Urinary bladder (tissue), 3 donors: ENCODE measurements at regions not wholly inside any gene's neighbourhood (a gene's known extent, or its start where the extent isn't known, plus 50 kb on each side); places are given as distances from the start of the nearest gene placed in this dataset.
"Not testable (repeated sequence)": the region's sequence is repeated elsewhere in the genome, so short reads cannot be mapped to it uniquely, and the experiment has no call there.

Experiments
- DNase-seq: peaks from one replicate; pipeline ENCODE4 v3.0.0-alpha.2; 2015; ENCODE audit errors: extremely low spot score
- H3K27ac ChIP-seq: one replicate; pipeline ENCODE4 v1.5.1; 2013; ENCODE audit warnings: low read depth, mild to moderate bottlenecking, moderate library complexity
- H3K36me3 ChIP-seq: one replicate; pipeline ENCODE4 v1.6.1; 2013; ENCODE audit warnings: mild to moderate bottlenecking, moderate library complexity; ENCODE audit not compliant: insufficient read depth
- H3K4me1 ChIP-seq: one replicate; pipeline ENCODE4 v1.6.1; 2013; ENCODE audit warnings: mild to moderate bottlenecking, moderate library complexity; ENCODE audit not compliant: insufficient read depth
- H3K4me3 ChIP-seq: one replicate; pipeline ENCODE4 v1.5.1; 2013; ENCODE audit warnings: low read depth, low read length
- WGBS: extraction: QIAGEN DNeasy Blood & Tissue Kit; methylation state at CpG from one replicate; pipeline ENCODE4 v1.1.7; 2013; 5-methylcytosine and 5-hydroxymethylcytosine counted together
- donor health status: healthy with polysubstance abuse.
- donor health status: healthy.

DNA sequence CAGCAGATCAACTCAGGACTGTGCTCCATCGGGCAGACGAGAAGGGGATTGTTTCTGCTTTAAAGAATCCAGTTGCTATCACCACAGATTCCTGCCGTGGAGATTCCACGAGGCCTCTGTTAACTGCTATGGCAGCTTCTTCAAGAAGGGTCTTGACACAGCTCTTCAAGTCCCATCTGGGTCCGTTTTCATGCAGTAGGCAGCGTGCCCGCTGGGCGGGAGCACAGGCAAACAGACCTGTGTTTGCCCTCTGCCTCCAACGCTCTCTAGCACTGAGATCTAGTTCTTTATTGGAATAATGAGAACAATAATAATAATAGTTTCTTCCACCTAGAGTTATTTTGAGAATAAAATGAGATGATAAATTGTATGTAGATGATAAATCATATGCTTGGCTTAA, 127.2 kb upstream of the SP8 start:
- Histone ChIP-seq H3K36me3 (no peaks in the 10 kb centered on the region), H3K27ac (no peak overlapping the region), H3K4me3 (no peak overlapping the region), H3K4me1 (no peaks in the 10 kb centered on the region)
- no peak for DNase-seq
- WGBS, result 79% methylated on average over 9 of the region's 9 CpGs

DNA sequence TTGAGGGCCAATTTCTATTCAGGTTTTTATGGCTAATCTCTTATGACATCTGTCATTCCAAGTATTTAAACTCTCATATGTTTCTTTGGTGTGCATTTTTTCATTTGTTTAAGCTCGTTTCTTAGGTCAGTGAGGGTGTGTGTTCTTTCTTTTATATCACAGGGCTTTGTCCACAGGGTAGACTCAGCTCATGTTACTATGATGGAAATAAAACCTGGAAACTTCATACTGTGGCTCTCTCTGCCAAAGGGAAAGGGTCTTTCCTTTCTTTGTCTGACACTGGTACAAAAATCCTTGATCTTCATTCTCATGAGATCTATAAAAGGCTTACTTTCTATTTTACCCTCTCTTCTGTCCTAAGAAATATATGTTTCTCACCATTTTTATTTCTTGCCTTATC, 129.6 kb upstream of the SP8 start:
- no peaks in the 10 kb centered on the region for H3K36me3 ChIP-seq
- DNase-seq, result no peak
- H3K4me1 ChIP-seq, result no peaks in the 10 kb centered on the region
- 40% methylated on average over 1 of the region's 1 CpG for WGBS
- H3K27ac ChIP-seq, result no peak overlapping the region
- no peak overlapping the region for H3K4me3 ChIP-seq

DNA sequence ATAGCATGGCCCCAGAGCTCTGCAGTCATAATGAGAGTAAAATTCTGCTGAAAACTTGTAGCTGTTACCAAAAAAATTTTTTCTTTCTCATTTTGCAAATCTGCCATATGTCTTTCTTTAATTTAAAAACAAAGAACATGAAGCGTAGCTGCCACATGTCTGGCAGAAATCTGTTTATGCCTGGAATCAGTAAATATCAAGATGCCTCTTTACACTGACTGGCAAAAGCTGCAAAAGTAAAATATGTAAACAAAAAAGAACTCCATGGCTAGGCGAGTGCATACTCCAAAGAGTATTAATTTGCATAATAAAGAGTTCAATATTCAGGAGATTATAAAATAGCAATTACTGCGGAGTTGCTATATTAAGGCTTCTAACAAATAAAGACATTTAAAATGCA, 130.9 kb upstream of the SP8 start:
- no peak for DNase-seq
- WGBS, result 60% methylated on average over 3 of the region's 3 CpGs
- H3K36me3 ChIP-seq, result peaks cover 2% of the 10 kb centered on the region

DNA sequence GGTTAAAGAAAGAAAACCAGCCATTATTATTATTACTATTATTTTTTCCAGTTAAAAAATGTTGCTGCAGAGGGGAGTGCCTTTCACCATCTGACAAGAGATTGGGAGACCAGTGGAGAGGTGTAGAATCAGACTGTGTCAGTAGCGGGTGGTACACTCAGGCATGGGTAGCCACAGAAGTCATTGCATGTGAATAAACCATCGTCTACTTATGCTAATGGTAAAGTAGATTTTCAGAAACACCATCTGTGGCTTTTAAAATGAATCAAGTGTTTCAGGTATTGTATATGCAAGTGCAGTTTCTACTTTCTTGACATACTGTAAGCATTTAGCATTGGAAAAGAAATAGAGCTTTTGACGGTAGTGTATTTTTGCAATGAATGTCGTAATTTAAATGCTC, 131.5 kb upstream of the SP8 start:
- peaks cover 2% of the 10 kb centered on the region for H3K36me3 ChIP-seq
- WGBS, result 91% methylated on average over 4 of the region's 4 CpGs
- DNase-seq, result no peak
- H3K4me1 ChIP-seq, result no peaks in the 10 kb centered on the region
- no peak overlapping the region for H3K27ac ChIP-seq
- H3K4me3 ChIP-seq, result no peak overlapping the region

More for the DNA sequence above, 130.9 kb upstream of the SP8 start:
- no peak overlapping the region for H3K27ac ChIP-seq
- no peaks in the 10 kb centered on the region for H3K4me1 ChIP-seq
- H3K4me3 ChIP-seq, result no peak overlapping the region

DNA sequence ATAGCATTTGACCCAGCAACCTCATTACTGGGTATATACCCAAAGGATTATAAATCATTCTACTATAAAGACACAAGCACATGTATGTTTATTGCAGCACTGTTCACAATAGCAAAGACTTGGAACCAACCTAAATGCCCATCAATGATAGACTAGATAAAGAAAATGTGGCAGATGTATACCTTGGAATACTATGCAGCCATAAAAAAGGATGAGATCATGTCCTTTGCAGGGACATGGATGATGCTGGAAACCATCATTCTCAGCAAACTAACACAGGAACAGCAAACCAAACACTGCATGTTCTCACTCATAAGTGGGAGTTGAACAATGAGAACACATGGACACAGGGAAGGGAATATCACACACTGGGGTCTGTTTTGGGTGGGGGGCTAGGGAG, 140.5 kb upstream of the SP8 start:
- H3K4me3 ChIP-seq, H3K36me3 ChIP-seq, H3K4me1 ChIP-seq, DNase-seq, H3K27ac ChIP-seq: not testable (repeated sequence)

DNA sequence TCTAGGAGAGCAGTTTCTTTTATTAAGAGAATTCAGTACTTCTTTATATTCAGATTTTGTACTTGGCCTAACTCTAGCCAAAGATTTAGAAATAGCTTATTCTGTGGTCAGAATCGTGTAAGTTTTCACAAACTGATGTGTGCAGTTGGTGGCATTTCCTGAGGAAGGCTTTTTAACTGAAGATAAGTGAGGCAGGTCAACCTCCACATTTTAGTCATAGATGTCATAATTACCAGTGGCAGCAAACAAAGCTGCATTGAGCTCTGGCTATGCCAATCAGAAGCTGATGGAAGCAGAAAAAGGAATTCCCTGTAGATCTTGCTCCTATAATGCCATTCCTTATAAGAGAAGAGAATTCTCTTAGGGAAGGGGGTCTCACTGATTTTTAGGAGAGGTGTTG, 141.3 kb upstream of the SP8 start:
- no peaks in the 10 kb centered on the region for H3K4me1 ChIP-seq
- no peak for DNase-seq
- no peak overlapping the region for H3K27ac ChIP-seq
- H3K36me3 ChIP-seq, result no peaks in the 10 kb centered on the region
- no peak overlapping the region for H3K4me3 ChIP-seq
- WGBS, result 59% methylated on average over 1 of the region's 1 CpG

DNA sequence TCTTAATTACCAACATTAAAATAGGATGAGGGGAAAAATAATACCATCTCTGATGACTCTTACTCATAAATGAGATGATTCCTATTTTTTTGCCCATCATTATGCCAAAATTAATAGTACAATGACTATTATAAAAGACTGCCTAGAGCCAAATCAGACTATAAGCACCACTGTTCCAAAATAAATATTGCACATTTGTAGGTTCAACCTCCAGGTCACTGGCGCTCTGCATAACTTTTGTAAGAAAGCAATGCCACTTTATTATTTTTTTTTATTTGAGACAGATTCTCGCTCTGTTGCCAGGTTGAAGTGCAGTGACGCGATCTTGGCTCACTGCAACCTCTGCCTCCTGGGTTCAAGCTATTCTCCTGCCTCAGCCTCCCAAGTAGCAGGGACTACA, 142.5 kb upstream of the SP8 start:
- DNase-seq, result no peak
- Histone ChIP-seq H3K4me1 (no peaks in the 10 kb centered on the region), H3K4me3 (no peak overlapping the region), H3K27ac (no peak overlapping the region), H3K36me3 (no peaks in the 10 kb centered on the region)
- WGBS, result 98% methylated on average over 4 of the region's 4 CpGs

DNA sequence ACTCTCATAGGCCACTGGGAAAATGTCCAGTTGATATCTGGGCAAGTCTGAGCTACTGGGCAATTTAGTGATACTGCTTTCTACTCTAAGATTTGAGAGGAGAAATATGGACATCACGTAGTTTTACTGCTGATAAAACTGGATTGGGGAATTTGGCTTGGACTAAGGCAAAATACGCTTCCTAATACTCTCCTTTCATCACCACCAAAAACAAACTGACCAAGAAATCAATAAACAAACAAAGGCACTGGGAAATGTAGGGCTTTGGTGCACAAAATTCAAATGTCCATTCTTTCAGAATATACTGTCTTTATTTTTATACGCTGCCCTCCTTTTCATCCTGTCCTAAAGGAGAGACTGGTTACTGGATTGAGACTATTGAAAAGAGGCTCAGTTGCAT, 145.1 kb upstream of the SP8 start:
- DNase-seq, result no peak

DNA sequence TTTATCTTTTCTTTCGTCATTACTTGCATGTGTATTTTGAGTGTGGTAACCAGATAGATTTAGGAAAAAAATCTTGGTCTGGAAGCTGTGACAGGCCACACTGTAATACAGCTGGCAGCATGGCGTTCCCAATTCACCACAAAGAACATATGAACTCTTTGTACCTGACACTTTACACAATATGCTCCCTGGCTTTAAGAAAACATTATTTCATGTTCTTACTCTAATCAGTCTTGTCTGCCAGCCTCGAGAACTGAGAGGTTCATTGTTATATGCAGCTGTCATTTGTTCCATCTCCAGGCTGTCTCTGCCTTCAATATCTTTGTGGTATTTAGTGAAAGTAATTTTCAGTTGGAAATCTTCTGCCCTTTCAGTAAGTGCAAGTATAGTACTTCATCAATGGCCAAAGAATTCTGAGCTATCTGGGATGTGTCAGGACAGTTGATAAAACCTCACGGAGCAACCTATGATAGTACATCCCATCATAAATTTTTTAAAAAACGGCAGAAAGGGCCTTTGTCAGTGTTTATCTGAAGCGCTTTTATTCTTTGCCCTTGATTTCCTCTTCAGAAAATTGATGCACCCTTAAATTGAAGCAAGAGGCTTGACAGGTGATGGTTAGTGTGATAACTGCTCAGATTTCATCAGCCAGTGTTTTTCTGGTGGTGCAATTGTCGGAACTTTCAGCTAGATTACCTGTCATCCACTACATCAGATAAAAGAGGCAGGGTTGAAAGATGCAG, 146.3 kb upstream of the SP8 start:
- Histone ChIP-seq H3K4me3 (no peak overlapping the region), H3K27ac (no peak overlapping the region), H3K36me3 (no peaks in the 10 kb centered on the region), H3K4me1 (no peaks in the 10 kb centered on the region)
- DNase-seq, result no peak
- 59% methylated on average over 7 of the region's 7 CpGs for WGBS

More for the DNA sequence above, 145.1 kb upstream of the SP8 start:
- 84% methylated on average over 3 of the region's 3 CpGs for WGBS
- no peaks in the 10 kb centered on the region for H3K4me1 ChIP-seq
- no peak overlapping the region for H3K4me3 ChIP-seq
- no peak overlapping the region for H3K27ac ChIP-seq
- no peaks in the 10 kb centered on the region for H3K36me3 ChIP-seq

DNA sequence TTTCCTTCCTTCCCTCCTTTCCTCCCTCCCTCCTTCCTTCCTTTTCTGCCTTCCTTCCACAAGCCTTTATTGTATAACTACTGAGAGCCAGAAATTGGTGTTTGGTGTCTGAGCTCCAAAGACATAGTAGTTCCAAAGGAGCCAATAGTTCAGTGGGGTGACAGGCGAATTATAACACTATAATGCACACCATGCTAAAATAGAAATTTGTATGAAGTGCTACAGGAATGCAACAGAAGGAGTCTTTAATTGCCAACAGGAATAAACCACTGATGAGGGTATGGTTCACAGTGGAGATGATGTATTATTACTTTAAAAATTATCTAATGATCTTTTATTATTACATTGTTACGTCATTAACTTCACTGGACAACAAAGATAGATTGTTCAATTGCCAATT, 158.8 kb upstream of the SP8 start:
- H3K4me3 ChIP-seq, result no peak overlapping the region
- no peaks in the 10 kb centered on the region for H3K36me3 ChIP-seq
- DNase-seq, result no peak
- WGBS, result 37% methylated on average over 2 of the region's 2 CpGs
- no peak overlapping the region for H3K27ac ChIP-seq
- H3K4me1 ChIP-seq, result no peaks in the 10 kb centered on the region

DNA sequence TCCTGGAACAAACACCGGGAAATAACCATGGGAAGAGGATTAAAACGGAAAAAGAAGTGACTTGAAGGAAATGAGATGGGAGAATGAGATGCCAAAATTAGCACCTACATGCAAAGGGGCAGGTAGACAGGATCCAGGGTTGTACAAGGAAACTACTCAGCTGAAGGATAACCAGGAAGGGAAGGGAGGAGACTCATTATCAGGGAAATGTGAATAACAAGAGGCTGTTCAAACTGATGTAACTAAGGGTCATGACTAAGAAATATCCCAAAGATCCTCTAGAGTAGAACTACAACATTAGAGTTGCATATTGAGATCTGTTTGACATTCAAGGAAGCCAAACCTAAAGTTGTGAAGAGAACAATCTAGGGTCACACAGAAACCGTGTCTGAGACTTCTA, 166.2 kb upstream of the SP8 start:
- H3K36me3 ChIP-seq, result no peaks in the 10 kb centered on the region
- 45% methylated on average over 3 of the region's 3 CpGs for WGBS
- no peak for DNase-seq
- H3K4me3 ChIP-seq, result no peak overlapping the region
- no peak overlapping the region for H3K27ac ChIP-seq
- H3K4me1 ChIP-seq, result no peaks in the 10 kb centered on the region

DNA sequence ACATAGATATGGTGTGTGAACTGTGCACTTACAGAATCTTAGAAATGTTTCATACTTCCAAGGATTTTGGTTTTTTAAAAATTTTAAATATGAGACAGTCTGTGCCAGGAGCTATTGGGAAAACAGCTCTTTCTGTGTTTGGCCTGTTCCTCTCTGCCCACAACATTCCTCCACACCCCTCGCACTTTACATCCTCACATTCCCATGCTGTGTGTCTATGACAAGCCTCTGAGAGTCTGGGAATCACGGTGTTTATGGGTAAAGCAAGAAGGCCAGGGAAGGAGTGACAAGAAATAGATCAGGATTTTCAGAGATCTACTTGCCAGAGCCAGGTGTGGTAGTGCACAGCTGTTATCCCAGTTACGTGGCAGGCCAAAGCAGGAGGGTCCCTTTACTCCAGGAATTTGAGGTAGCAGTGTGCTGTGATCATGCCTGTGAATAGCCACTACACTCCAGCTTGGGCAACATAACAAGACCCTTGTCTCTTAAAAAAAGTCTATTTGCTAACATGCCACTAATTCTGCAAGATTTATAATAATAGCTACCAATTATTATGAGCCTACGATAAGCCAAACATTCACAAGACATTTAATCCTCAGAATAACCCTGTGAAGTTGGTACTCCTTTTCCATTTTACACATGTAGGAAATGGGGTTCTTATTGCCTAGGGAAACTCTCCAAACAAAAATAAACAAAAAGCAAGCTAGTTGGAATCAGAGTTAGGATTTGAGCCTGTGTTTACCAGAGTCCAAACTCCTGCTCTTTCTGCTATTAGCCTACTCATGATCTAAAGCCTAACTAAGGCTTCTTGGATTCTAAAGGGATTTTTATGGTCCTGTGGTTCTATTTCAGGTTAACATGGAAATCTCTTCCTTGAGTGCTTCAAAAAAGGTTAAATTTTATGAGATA, 168.3 kb upstream of the SP8 start:
- Histone ChIP-seq H3K4me3 (no peak overlapping the region), H3K36me3 (no peaks in the 10 kb centered on the region), H3K4me1 (no peaks in the 10 kb centered on the region), H3K27ac (no peak overlapping the region)
- no peak for DNase-seq
- WGBS, result 42% methylated on average over 4 of the region's 4 CpGs

DNA sequence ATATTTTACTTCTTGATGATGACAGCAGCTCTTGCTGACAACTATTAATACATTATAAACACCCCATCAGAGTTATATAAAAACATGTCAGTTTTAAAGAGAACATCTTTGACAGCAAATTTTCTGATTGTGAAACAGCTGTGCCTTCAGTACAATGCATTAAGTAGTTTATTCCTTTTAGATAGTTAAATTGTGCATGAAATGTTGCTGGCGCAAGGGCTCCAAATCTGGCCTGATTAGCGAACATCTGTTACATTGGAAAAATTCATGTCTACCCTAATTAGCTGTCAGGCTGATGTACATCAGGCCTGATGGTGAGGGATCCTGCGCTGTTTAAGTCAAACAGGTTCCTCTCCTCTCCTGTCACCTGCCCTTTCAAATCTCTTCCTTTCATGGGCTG, 171.9 kb upstream of the SP8 start:
- 49% methylated on average over 3 of the region's 3 CpGs for WGBS

DNA sequence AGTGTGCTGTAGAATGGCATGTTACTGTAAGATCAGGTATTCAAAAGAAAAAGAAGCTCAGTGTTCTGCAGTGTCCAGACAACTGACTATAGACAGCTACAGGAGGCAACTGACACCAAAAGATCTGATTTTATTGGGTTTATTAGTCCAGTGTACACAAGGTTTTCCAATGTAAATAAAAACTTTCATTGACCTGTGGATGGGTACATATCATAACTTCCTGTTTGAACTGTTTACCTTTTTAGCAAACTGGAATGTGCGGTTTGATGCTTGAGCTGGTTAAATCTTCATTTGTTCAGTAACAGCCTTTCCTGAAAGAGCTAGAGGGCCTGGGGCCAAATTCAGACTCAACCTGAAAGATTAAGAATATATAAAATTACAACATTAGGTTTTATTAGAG, 172.6 kb upstream of the SP8 start:
- DNase-seq, result no peak
- no peaks in the 10 kb centered on the region for H3K4me1 ChIP-seq
- no peak overlapping the region for H3K27ac ChIP-seq
- H3K4me3 ChIP-seq, result no peak overlapping the region
- no peaks in the 10 kb centered on the region for H3K36me3 ChIP-seq
- 68% methylated on average over 1 of the region's 1 CpG for WGBS

More for the DNA sequence above, 171.9 kb upstream of the SP8 start:
- Histone ChIP-seq H3K27ac (no peak overlapping the region), H3K4me3 (no peak overlapping the region), H3K36me3 (no peaks in the 10 kb centered on the region), H3K4me1 (no peaks in the 10 kb centered on the region)
- no peak for DNase-seq
